GM12892 (cell line): ENCODE measurements at regions not wholly inside any gene's neighbourhood (a gene's known extent, or its start where the extent isn't known, plus 50 kb on each side); places are given as distances from the start of the nearest gene placed in this dataset.
"Not testable (repeated sequence)": the region's sequence is repeated elsewhere in the genome, so short reads cannot be mapped to it uniquely, and the experiment has no call there.

Source experiments
- DNase-seq: peaks from one replicate; pipeline ENCODE4 v3.0.0; 2011; ENCODE audit not compliant: insufficient read length
- FAIRE-seq: peaks from 2 replicates; lab custom pipeline; 2011; peaks lifted over from hg19 to GRCh38; lab: Jason Lieb, UNC
- POLR2A ChIP-seq: IDR thresholded peaks from 2 replicates; pipeline ENCODE4 v1.6.1; 2011; ENCODE audit warnings: low read depth, low read length, control low read depth
- POLR2AphosphoS5 ChIP-seq: IDR thresholded peaks from 2 replicates; pipeline ENCODE4 v1.6.1; 2011; ENCODE audit warnings: low read depth, low read length, control low read depth
- TAF1 ChIP-seq: IDR thresholded peaks from 2 replicates; pipeline ENCODE4 v1.6.1; 2011; ENCODE audit warnings: low read depth, mild to moderate bottlenecking, control low read depth, low read length, borderline replicate concordance

DNA sequence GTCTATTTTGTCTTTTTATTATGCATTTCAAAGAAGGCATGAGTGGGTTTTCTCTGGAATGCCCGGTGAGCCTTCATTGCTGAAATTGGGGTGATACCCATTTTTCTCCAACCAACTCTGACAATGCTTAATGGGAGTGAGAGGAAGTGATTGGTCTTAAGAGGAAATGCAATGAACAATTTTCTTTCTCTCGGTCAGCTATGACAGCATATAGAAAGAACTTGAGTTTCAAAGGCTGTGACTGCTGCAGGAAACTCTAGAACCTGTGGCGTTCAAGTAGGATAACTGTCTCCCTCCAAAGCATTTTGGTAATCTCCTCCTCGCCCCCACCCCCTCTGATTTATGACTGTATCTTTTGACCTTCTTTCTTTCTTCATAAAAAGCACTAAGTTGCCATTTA is 155.9 kb downstream of the LYPLAL1 start:
- no peak for TF ChIP-seq POLR2AphosphoS5
- no peak for TF ChIP-seq TAF1
- TF ChIP-seq POLR2A = no peak
- DNase-seq (no peak), FAIRE-seq (no peak)

DNA sequence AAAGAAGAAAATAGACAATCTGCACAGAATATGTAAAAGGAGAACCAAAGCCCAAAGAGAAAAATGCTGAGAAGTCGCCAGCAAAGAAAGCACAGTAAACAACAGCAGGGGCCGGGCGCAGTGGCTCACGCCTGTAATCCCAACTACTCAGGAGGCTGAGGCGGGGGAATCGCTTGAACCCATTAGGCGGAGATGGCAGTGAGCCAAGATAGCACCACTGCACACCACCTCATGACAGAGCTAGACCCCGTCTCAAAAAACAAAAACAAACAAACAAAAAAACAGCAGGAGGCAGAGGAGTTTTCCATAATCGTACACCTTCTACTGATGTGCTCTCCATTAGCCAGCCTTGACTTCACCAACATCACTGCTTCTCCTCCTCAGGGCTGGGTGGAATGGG is 153.2 kb downstream of the LYPLAL1 start:
- no peak for FAIRE-seq

DNA sequence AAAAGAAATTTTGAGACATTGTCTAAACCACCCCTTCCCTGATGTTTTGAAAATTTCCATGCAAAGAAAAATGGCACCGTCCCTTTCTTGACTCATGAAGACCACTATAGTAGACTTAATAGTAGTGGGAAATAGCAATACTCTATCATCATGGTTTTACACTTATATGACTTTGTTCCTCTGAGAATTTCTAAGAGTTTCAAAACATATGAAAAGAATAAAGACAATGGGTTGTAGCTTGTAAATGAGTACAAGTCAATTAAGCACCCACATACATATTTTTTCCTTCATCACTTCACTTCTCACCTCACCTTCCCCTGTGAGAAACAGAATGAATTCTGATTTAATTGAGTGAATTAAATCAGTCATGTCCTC is 151.7 kb downstream of the LYPLAL1 start:
- no peak for FAIRE-seq
- TF ChIP-seq POLR2A = no peak
- TF ChIP-seq POLR2AphosphoS5 = no peak
- no peak for DNase-seq

More for the DNA sequence above, 153.2 kb downstream of the LYPLAL1 start:
- TF ChIP-seq POLR2A (no peak), POLR2AphosphoS5 (no peak)
- DNase-seq = no peak

DNA sequence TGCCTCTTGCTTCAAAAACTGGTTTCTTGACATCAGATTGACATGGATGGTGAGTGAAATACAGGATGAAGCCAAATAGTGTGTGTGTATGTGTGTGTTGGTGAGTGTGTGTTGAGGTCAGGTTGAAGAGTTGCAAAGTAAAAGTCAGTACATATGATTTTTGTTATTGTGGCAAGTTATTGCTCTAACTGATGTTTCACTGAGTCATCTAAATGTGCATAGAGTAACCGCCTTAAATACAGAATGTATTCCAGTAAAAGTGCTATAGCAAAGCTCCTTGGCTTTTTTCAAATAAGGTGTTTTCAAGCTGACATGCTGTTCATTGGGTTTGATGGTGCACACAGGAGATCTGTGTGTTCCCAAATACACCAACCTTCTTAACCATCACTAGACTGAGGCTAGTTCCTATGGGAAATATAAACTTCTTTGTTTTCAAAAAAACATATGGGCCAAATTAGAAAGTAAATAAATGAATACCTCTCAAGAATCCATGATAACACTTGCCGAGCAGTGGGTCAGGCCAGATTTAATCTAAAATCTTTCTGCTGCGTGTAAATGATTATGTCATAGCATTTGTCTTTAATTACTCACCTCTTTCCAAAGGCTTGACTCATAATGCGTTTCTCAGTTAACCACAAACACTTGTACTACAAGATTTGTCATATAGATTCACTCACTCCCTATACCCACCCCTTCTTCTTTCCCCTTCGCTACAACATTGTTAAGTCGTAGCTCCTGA is 151.1 kb downstream of the LYPLAL1 start:
- TF ChIP-seq POLR2A (no peak), TAF1 (no peak), POLR2AphosphoS5 (no peak)
- FAIRE-seq (no peak), DNase-seq (no peak)

DNA sequence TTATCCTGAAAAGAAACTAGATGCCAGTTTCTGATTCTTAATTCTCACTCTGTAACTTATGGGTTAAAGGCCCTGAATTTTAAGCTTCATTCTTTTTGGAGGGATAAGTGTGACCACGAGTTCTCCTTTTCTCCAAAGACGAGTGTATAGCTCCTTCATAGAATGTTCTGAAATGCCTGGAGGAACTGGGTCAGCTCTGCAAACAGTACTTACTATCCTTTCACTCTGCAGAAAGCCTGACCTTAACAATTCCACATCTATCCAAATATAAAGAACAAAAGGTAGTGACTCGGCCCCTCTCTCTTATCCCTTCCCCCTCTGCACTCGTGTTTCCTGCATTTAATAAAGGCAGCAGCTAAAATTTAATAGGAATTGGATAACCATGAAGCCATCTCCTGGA is 150.5 kb downstream of the LYPLAL1 start:
- FAIRE-seq = no peak
- TF ChIP-seq POLR2AphosphoS5 (no peak), POLR2A (no peak)
- no peak for DNase-seq

DNA sequence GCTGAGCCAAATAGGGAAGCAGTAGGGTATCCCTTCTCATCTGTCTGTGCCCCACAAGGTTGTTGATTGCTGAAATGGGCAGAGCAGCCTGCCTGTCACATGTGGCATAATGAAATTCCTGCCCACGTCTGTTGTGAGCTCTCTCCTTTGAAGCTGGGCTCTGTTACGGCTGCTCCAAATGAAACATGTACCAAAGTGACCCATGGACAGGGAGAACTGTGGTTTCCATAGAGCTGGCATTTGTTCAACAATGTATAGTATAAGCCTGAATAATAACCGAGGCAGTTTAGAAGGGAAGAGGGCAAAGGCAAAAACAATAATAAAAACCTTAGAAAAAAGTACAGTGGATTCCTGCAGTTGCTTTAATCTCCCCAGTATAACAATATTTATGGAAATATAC is 149.7 kb downstream of the LYPLAL1 start:
- DNase-seq (no peak), FAIRE-seq (no peak)
- TF ChIP-seq POLR2AphosphoS5 (no peak), TAF1 (no peak), POLR2A (no peak)

DNA sequence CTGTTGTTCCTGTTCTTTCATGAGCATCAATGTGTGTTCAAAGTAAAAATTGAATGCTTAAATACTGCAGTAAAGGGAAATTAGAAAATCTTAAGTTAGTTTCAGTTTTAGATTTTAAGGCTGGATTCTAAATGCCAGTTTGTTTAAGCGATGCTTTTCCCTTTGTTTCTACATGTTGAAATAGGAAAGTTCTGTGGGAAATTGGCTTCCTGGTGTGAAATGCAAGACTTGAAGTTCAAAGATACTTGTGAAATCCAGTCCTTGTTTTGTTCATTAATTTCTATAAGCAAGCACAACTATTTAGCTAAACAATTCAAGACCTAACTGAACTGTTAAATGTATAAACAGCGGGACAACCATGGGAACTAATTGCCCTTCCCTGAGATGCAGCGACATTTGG is 149.1 kb downstream of the LYPLAL1 start:
- no peak for TF ChIP-seq POLR2A
- no peak for TF ChIP-seq TAF1
- no peak for TF ChIP-seq POLR2AphosphoS5
- no peak for DNase-seq
- no peak for FAIRE-seq

DNA sequence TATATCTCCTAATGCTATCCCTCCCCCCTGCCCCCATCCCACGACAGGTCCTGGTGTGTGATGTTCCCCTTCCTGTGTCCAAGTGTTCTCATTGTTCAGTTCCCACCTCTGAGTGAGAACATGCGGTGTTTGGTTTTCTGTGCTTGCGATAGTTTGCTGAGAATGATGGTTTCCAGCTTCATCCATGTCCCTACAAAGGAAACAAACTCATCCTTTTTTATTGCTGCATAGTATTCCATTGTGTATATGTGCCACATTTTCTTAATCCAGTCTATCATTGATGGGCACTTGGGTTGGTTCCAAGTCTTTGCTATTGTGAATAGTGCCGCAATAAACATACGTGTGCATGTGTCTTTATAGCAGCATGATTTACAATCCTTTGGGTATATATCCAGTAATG is 146.9 kb downstream of the LYPLAL1 start:
- FAIRE-seq, DNase-seq: not testable (repeated sequence)

DNA sequence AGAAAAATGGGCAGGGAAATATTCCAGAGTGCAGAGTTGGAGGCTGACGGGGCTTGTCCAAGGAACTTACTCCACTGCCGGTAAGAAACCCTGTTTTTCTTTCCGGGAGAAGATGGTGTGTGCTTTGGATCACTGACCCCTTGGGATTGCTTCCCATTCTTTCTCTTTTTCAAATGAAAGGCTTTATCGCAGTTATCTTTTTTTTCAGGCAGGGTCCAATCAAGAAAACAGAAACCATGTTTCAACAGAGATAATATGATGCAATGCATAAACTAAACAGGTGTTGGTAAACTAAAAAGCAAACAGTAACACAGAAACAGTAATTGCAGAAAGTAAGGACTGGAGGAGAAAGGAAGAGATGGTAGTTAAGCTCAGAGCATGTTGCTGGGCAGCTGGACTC is 145.1 kb downstream of the LYPLAL1 start:
- no peak for FAIRE-seq

DNA sequence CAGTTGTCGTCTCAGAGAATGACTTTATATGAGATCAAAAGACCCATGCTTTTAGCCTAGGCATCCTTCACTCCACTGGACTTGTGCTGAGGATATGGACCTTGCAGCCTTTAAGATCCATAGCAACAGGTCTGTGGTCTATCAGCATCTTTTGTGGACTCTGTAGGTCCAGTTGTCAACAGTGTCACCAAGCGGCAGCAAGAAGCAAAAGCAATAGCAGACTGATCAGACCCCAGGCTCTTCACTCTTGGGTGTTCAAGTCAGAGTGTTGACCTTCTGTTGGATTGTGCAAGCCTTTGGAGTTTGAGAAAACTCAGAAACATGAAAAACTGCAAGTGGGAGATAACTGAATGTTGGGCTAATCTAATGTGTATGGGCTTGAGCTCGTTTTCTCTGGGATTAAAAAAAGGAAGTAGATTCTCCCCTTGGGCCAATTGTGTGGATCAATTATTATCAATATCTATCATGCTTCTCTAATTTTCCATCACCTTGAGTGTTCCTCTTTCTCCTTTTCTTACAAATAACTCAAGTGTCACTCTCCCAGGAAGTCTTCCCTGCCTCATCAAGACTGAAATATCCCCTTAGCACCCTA is 144.2 kb downstream of the LYPLAL1 start:
- FAIRE-seq (no peak), DNase-seq (no peak)
- TF ChIP-seq POLR2A = no peak
- TF ChIP-seq TAF1 = no peak
- no peak for TF ChIP-seq POLR2AphosphoS5

More for the DNA sequence above, 145.1 kb downstream of the LYPLAL1 start:
- TF ChIP-seq POLR2AphosphoS5 = no peak
- no peak for TF ChIP-seq POLR2A
- no peak for TF ChIP-seq TAF1
- DNase-seq = no peak

DNA sequence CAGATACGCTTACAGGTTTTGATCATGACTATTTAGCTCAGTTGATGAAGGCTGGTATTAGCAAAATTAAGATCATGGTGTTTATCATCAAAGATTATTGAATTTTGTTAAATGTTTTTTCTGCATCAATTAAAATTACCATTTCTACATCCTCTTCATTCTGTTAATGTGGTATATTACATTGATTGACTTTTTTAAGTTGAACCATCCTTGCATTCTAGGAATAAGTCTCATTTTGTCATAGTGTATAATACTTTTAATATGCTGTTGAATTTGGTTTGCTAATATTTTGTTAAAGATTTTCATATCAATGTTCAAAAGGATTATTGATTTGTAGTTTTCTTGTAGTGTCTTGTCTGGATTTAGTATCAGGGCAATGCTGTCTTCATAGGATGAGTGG is 142.4 kb downstream of the LYPLAL1 start:
- DNase-seq (no peak), FAIRE-seq (no peak)
- TF ChIP-seq TAF1 (no peak), POLR2AphosphoS5 (no peak), POLR2A (no peak)

DNA sequence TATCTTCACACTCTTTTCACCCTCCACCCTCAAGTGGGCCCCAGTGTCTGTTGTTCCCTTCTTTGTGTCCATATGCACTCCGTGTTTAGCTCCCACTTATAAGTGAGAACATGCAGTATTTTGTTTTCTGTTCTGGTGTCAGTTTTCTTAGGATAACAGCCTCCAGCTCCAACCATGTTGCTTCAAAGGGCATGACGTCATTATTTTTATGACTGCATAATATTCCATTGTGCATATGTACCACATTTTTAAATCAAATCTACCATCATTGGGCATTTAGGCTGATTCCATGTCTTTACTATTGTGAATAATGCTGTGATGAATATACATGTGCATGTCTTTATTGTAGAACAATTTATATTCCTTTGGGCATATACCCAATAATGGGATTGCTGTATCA is 140.3 kb downstream of the LYPLAL1 start:
- no peak for DNase-seq
- TF ChIP-seq POLR2A (no peak), TAF1 (no peak), POLR2AphosphoS5 (no peak)
- FAIRE-seq = no peak
